Large intestine (tissue), 3 donors: ENCODE measurements at regions not wholly inside any gene's neighbourhood (a gene's known extent, or its start where the extent isn't known, plus 50 kb on each side); places are given as distances from the start of the nearest gene placed in this dataset.

ENCODE experiments used
- DNase-seq, 2 donors: peaks; one replicate each; pipeline versions ENCODE4 v3.0.0 to v3.0.0-alpha.2; 2013
- H3K27ac ChIP-seq: one replicate; pipeline ENCODE4 v1.5.1; 2013; ENCODE audit warnings: low read length
- H3K27me3 ChIP-seq: 2 replicates; pipeline ENCODE4 v1.6.1; 2013; ENCODE audit warnings: low read length; ENCODE audit not compliant: control insufficient read depth, insufficient read depth
- H3K36me3 ChIP-seq: 2 replicates; pipeline ENCODE4 v1.6.1; 2013; ENCODE audit warnings: low read length; ENCODE audit not compliant: control insufficient read depth, insufficient read depth
- H3K4me1 ChIP-seq: one replicate; pipeline ENCODE4 v1.6.1; 2013; ENCODE audit warnings: low read length; ENCODE audit not compliant: control insufficient read depth, insufficient read depth
- H3K4me3 ChIP-seq: one replicate; pipeline ENCODE4 v1.5.1; 2013; ENCODE audit warnings: low read length
- H3K9me3 ChIP-seq: one replicate; pipeline ENCODE4 v1.6.1; 2013; ENCODE audit warnings: mild to moderate bottlenecking, low read depth, low read length, moderate library complexity; ENCODE audit not compliant: control insufficient read depth
- whole genome bisulfite sequencing: methylation state at CpG from one replicate; pipeline ENCODE4 v1.1.5; 2013; ENCODE audit warnings: low lambda C conversion rate; ENCODE audit not compliant: insufficient coverage; 5-methylcytosine and 5-hydroxymethylcytosine counted together

DNA sequence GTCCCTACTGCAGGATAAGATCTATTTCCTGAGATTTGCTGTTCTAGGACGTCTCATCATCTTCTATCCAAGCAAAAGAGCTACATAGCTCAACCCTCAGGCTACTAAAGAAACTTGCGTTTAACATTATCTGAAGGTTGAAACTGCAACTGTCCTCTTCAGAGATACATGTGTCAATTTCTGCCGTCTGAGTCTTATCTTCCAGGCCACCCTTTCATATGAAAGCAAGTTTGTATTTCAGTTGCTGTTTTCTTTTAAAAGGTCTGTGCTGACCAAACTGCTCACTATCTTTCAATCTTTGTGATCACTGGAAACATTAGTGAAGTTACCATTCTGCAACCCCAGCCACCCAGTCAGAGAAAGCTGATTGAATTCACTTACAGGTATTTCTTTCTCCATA, 108.6 kb upstream of the RAB3GAP2 start:
- H3K36me3 ChIP-seq: no peaks in the 10 kb centered on the region
- peaks cover 12% of the 10 kb centered on the region for H3K9me3 ChIP-seq
- WGBS: no CpG with 5 or more reads among the region's 3 CpGs
- DNase-seq: no peak
- H3K27me3 ChIP-seq: no peaks in the 10 kb centered on the region
- peaks cover 3% of the 10 kb centered on the region for H3K4me1 ChIP-seq
- no peak overlapping the region for H3K27ac ChIP-seq
- no peak overlapping the region for H3K4me3 ChIP-seq

GRCh38 chr1:220378571-220379302, 106.5 kb upstream of the RAB3GAP2 start:
- WGBS: no CpG with 5 or more reads among the region's 11 CpGs
- H3K27ac ChIP-seq: peak overlapping the region; percentile 9

DNA sequence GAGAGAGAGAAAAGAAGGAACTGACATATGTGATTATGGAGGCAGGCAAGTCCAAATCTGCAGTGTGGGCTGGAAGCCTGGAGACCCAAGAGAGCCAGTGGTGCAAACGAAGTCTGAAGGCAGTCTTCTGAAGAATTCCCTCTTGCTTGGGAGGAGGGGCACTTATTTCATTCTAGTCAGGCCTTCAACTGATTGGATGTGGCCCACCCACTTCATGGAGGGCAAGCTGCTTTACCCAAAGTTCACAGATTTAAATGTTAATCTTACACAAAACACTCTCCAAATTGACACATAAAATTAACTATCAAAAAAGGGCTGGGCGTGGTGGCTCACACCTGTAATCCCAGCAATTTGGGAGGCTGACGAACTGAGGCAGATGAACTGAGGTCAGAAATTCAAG, 103.5 kb upstream of the RAB3GAP2 start:
- WGBS: no CpG with 5 or more reads among the region's 3 CpGs
- Histone ChIP-seq H3K36me3 (no peaks in the 10 kb centered on the region), H3K4me1 (peaks cover 3% of the 10 kb centered on the region), H3K27me3 (no peaks in the 10 kb centered on the region), H3K4me3 (no peak overlapping the region), H3K27ac (no peak overlapping the region), H3K9me3 (peaks cover 8% of the 10 kb centered on the region)
- DNase-seq: no peak

More at GRCh38 chr1:220378571-220379302, 106.5 kb upstream of the RAB3GAP2 start:
- H3K9me3 ChIP-seq: peaks cover 8% of the 10 kb centered on the region
- H3K4me1 ChIP-seq: peaks cover 3% of the 10 kb centered on the region
- H3K27me3 ChIP-seq: no peaks in the 10 kb centered on the region
- DNase-seq: peak; percentile 77 to 90
- H3K36me3 ChIP-seq: no peaks in the 10 kb centered on the region
- no peak overlapping the region for H3K4me3 ChIP-seq

- H3K4me1 ChIP-seq: peaks cover 3% of the 10 kb centered on the region
- DNase-seq: no peak
- no peaks in the 10 kb centered on the region for H3K36me3 ChIP-seq
- no peaks in the 10 kb centered on the region for H3K27me3 ChIP-seq
- WGBS: no CpG with 5 or more reads among the region's 2 CpGs
- H3K27ac ChIP-seq: no peak overlapping the region
- H3K9me3 ChIP-seq: peaks cover 3% of the 10 kb centered on the region
- H3K4me3 ChIP-seq: no peak overlapping the region
These were observed 102.2 kb upstream of the RAB3GAP2 start for GRCh38 chr1:220374449-220374848.

GRCh38 chr1:220372451-220372850, 100.2 kb upstream of the RAB3GAP2 start:
- Histone ChIP-seq H3K27ac (no peak overlapping the region), H3K36me3 (no peaks in the 10 kb centered on the region), H3K4me1 (no peaks in the 10 kb centered on the region), H3K9me3 (no peaks in the 10 kb centered on the region), H3K4me3 (no peak overlapping the region), H3K27me3 (no peaks in the 10 kb centered on the region)
- no peak for DNase-seq
- WGBS: 78% methylated on average over 4 of the region's 7 CpGs

GRCh38 chr1:220371324-220371723, 99.1 kb upstream of the RAB3GAP2 start:
- no peak overlapping the region for H3K27ac ChIP-seq
- no peak overlapping the region for H3K4me3 ChIP-seq
- DNase-seq: peak; percentile 15 to 21
- 100% methylated on average over 1 of the region's 4 CpGs for WGBS
- no peaks in the 10 kb centered on the region for H3K36me3 ChIP-seq
- no peaks in the 10 kb centered on the region for H3K9me3 ChIP-seq
- no peaks in the 10 kb centered on the region for H3K4me1 ChIP-seq
- H3K27me3 ChIP-seq: no peaks in the 10 kb centered on the region

- no CpG with 5 or more reads among the region's 5 CpGs for WGBS
- H3K27ac ChIP-seq: no peak overlapping the region
- DNase-seq: peak in 1 of 2 donors; percentile 26
These were observed 97.9 kb upstream of the RAB3GAP2 start for GRCh38 chr1:220370041-220370700.

DNA sequence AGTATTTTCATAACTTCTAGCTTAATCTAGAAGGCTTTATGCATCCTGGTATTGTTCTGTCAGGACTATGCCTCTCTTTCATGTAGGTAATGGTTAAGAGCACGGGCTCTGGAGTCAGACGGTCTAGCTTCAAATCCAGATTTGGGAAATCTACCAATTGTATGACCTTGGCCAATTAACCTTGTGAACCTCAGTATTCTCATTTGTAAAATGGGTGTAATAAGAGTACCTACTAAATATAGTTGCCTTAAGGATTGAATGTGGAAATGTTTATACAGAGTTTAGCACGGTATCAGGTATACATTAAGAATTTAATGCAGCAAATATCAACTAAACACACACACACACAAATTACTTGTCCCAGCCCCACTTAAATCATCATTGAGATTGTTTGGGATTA, 97.3 kb upstream of the RAB3GAP2 start:
- no CpG with 5 or more reads among the region's 3 CpGs for WGBS
- H3K36me3 ChIP-seq: no peaks in the 10 kb centered on the region
- H3K27ac ChIP-seq: no peak overlapping the region
- no peaks in the 10 kb centered on the region for H3K4me1 ChIP-seq
- H3K27me3 ChIP-seq: no peaks in the 10 kb centered on the region
- no peak for DNase-seq
- H3K4me3 ChIP-seq: no peak overlapping the region
- no peaks in the 10 kb centered on the region for H3K9me3 ChIP-seq

More at GRCh38 chr1:220370041-220370700, 97.9 kb upstream of the RAB3GAP2 start:
- Histone ChIP-seq H3K27me3 (no peaks in the 10 kb centered on the region), H3K4me1 (no peaks in the 10 kb centered on the region), H3K4me3 (no peak overlapping the region), H3K36me3 (no peaks in the 10 kb centered on the region), H3K9me3 (no peaks in the 10 kb centered on the region)

- H3K36me3 ChIP-seq: no peaks in the 10 kb centered on the region
- no peak overlapping the region for H3K4me3 ChIP-seq
- no peaks in the 10 kb centered on the region for H3K9me3 ChIP-seq
- H3K4me1 ChIP-seq: no peaks in the 10 kb centered on the region
- H3K27me3 ChIP-seq: no peaks in the 10 kb centered on the region
- WGBS: no CpG with 5 or more reads among the region's 7 CpGs
- peak in 1 of 2 donors; percentile 9 for DNase-seq
- H3K27ac ChIP-seq: no peak overlapping the region
These were observed 96.4 kb upstream of the RAB3GAP2 start for GRCh38 chr1:220368352-220369265.

DNA sequence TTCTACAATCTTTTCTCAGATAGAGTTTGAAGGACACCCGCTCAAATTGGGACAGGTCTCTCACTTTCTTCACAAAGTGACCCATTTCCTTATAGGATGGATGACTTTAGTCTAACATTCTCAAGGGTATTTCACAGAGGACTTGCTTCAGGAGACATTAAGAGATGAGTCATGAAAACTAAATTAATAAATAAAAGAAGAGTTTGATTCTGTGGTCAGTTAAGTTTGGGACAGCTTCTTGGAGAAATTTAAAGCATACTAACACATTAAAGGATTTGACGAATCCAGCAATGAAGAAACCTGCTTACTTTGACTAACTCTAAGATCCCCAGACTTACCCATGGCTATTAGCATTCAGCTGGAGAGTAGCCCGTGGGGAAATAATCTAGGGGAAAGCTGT, 95.6 kb upstream of the RAB3GAP2 start:
- no peak overlapping the region for H3K4me3 ChIP-seq
- H3K36me3 ChIP-seq: no peaks in the 10 kb centered on the region

More for the DNA sequence above, 95.6 kb upstream of the RAB3GAP2 start:
- Histone ChIP-seq H3K27me3 (no peaks in the 10 kb centered on the region), H3K9me3 (no peaks in the 10 kb centered on the region), H3K4me1 (no peaks in the 10 kb centered on the region), H3K27ac (no peak overlapping the region)
- 100% methylated on average over 1 of the region's 3 CpGs for WGBS
- DNase-seq: no peak
